ENCODE measurements at regions not wholly inside any gene's neighbourhood (a gene's known extent, or its start where the extent isn't known, plus 50 kb on each side); places are given as distances from the start of the nearest gene placed in this dataset.

DNA sequence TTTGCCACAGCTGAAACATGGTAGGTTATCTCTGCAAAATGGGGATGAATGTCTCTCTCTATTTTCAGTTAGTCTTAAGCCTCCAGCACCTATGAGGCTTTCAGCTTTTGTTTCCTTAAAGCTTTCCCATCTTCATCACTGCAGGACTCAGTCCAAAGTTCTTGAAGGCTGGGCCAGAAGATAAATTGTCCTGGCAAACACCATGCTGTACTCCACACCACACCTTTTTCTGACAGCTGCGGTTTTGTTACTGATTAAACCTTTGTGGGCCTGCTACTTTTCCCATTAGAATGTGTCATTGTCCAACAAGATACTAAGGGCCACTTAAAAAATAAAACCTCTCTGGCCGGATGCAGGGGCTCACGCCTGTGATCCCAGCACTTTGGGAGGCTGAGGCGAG lies 87.2 kb upstream of the A1CF start:
- H3K27ac Mint-ChIP-seq (ENCODE audit: low read depth, unreplicated experiment) = no peak overlapping the region
- H3K36me3 Mint-ChIP-seq (ENCODE audit: insufficient read depth, unreplicated experiment) = no peaks in the 10 kb centered on the region
- H3K27me3 Mint-ChIP-seq (ENCODE audit: insufficient read depth, unreplicated experiment) = peaks cover 41% of the 10 kb centered on the region
- ChIA-PET CTCF (interaction anchor here (0.6 kb wide), 1 partner anchor 1202 kb away, joined by 3 read pairs; no protein-coding TSS in a partner anchor), POLR2A (no interaction called here)
- intact Hi-C loops (cut with micrococcal nuclease) = no loop called here
- no peaks in the 10 kb centered on the region for H3K9me3 Mint-ChIP-seq (ENCODE audit: unreplicated experiment)
- BruUV-seq (replicated peaks) = no TSS peak
- H3K4me1 Mint-ChIP-seq (ENCODE audit: insufficient read depth, unreplicated experiment) = no peaks in the 10 kb centered on the region
- DNase-seq (ENCODE audit: unreplicated experiment) = no peak
- H3K4me3 Mint-ChIP-seq (ENCODE audit: unreplicated experiment) = no peak overlapping the region
- TF ChIP-seq, protein P1, sequence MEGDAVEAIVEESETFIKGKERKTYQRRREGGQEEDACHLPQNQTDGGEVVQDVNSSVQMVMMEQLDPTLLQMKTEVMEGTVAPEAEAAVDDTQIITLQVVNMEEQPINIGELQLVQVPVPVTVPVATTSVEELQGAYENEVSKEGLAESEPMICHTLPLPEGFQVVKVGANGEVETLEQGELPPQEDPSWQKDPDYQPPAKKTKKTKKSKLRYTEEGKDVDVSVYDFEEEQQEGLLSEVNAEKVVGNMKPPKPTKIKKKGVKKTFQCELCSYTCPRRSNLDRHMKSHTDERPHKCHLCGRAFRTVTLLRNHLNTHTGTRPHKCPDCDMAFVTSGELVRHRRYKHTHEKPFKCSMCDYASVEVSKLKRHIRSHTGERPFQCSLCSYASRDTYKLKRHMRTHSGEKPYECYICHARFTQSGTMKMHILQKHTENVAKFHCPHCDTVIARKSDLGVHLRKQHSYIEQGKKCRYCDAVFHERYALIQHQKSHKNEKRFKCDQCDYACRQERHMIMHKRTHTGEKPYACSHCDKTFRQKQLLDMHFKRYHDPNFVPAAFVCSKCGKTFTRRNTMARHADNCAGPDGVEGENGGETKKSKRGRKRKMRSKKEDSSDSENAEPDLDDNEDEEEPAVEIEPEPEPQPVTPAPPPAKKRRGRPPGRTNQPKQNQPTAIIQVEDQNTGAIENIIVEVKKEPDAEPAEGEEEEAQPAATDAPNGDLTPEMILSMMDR (IDR thresholded peaks at IDR 0.05; ENCODE audit: unreplicated experiment) = no peak

DNA sequence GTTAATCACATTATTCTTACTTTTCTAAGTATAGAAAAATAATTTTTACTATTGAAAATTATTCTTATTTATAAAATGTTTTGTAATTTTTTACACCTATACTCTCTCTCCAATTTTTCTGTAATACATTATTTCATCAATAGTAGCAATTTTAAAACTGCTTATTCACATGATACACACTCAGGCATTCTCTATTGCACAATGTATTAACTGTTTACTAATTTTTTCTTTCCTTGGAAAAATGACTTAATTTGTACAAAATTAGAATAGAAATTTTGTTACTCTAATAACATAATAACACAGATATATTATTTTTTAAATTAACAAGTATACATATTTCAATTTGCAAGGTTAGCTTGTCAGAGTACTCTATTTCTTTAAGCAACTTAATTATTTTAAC lies 92.9 kb upstream of the PRKG1 start:
- ChIA-PET POLR2A (no interaction called here), CTCF (no interaction called here)
- TF ChIP-seq, protein P1 (IDR thresholded peaks at IDR 0.05; ENCODE audit: unreplicated experiment) = no peak
- Mint-ChIP-seq H3K27ac (ENCODE audit: low read depth, unreplicated experiment) (no peak overlapping the region), H3K36me3 (ENCODE audit: insufficient read depth, unreplicated experiment) (no peaks in the 10 kb centered on the region), H3K9me3 (ENCODE audit: unreplicated experiment) (no peaks in the 10 kb centered on the region), H3K27me3 (ENCODE audit: insufficient read depth, unreplicated experiment) (peaks cover 38% of the 10 kb centered on the region), H3K4me1 (ENCODE audit: insufficient read depth, unreplicated experiment) (no peaks in the 10 kb centered on the region), H3K4me3 (ENCODE audit: unreplicated experiment) (no peak overlapping the region)
- intact Hi-C loops (cut with micrococcal nuclease) = no loop called here
- no TSS peak for BruUV-seq (replicated peaks)
- no peak for DNase-seq (ENCODE audit: unreplicated experiment)

DNA sequence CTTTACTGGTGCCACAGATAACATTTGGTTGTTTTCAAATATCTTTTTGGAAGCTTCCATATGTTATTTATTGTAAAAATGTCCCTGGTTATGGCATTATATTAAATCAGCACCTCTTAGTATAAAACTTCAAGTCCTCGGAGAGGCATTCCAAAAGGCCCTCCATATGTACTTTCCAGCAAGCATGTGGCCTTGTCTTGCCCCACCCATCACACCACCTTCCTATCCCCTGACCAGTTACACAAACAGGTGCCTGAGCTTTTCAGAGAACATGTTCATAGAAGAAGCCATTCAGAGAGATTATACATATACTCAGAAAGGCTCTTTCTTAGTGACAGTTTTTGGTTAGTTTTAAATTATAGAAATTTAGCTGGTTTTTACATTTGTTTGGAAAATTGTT lies 92.4 kb upstream of the PRKG1 start:
- H3K27ac Mint-ChIP-seq (ENCODE audit: low read depth, unreplicated experiment) = no peak overlapping the region
- H3K9me3 Mint-ChIP-seq (ENCODE audit: unreplicated experiment) = no peaks in the 10 kb centered on the region
- H3K36me3 Mint-ChIP-seq (ENCODE audit: insufficient read depth, unreplicated experiment) = no peaks in the 10 kb centered on the region
- ChIA-PET POLR2A (no interaction called here), CTCF (interaction anchor here (0.7 to 1.0 kb wide), 2 partner anchors 14 to 1235 kb away, joined by 3 to 5 read pairs; no protein-coding TSS in a partner anchor)
- H3K4me3 Mint-ChIP-seq (ENCODE audit: unreplicated experiment) = no peak overlapping the region
- intact Hi-C loops (cut with micrococcal nuclease) = no loop called here
- no TSS peak for BruUV-seq (replicated peaks)
- H3K27me3 Mint-ChIP-seq (ENCODE audit: insufficient read depth, unreplicated experiment) = peaks cover 43% of the 10 kb centered on the region
- H3K4me1 Mint-ChIP-seq (ENCODE audit: insufficient read depth, unreplicated experiment) = no peaks in the 10 kb centered on the region
- TF ChIP-seq, protein P1 (IDR thresholded peaks at IDR 0.05; ENCODE audit: unreplicated experiment) = no peak
- no peak for DNase-seq (ENCODE audit: unreplicated experiment)

DNA sequence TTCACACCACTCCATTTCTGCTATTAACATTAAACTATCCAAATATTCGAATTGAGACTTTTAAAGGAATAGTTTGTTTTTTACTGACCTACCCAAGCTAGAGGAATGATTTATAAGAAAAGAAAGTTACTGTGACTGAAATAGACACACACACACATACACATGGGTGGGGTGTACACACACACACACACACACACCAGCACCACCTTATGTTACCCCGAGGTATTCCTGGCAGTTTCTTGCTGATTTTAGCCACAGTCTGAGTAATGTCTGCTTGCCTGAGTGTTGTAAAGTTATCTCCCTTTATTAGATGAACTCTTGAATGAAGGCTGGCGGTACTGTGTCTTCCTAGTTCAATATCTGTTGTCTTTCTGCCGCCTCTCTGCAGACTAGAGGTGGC lies 91.3 kb upstream of the PRKG1 start:
- Mint-ChIP-seq H3K9me3 (ENCODE audit: unreplicated experiment) (no peaks in the 10 kb centered on the region), H3K27ac (ENCODE audit: low read depth, unreplicated experiment) (no peak overlapping the region), H3K4me3 (ENCODE audit: unreplicated experiment) (no peak overlapping the region), H3K27me3 (ENCODE audit: insufficient read depth, unreplicated experiment) (peaks cover 51% of the 10 kb centered on the region), H3K4me1 (ENCODE audit: insufficient read depth, unreplicated experiment) (no peaks in the 10 kb centered on the region), H3K36me3 (ENCODE audit: insufficient read depth, unreplicated experiment) (no peaks in the 10 kb centered on the region)
- no TSS peak for BruUV-seq (replicated peaks)
- TF ChIP-seq, protein P1 (IDR thresholded peaks at IDR 0.05; ENCODE audit: unreplicated experiment) = no peak
- DNase-seq (ENCODE audit: unreplicated experiment) = no peak
- CTCF ChIA-PET = interaction anchor here (1.0 kb wide), 1 partner anchor 1234 kb away, joined by 3 read pairs; no protein-coding TSS in a partner anchor
- intact Hi-C loops (cut with micrococcal nuclease) = no loop called here
- POLR2A ChIA-PET = no interaction called here

Measured in MCF 10A (cell line).